ENCODE measurements at regions not wholly inside any gene's neighbourhood (a gene's known extent, or its start where the extent isn't known, plus 50 kb on each side); places are given as distances from the start of the nearest gene placed in this dataset.

- TF ChIP-seq CTCF (IDR thresholded peaks at IDR 0.05) (no peak), POLR2A (IDR thresholded peaks at IDR 0.05) (no peak)
Observed at GRCh38 chr9:776086-776485, 65.4 kb upstream of the DMRT1 start.
